ENCODE measurements at regions not wholly inside any gene's neighbourhood (a gene's known extent, or its start where the extent isn't known, plus 50 kb on each side); places are given as distances from the start of the nearest gene placed in this dataset.

DNA sequence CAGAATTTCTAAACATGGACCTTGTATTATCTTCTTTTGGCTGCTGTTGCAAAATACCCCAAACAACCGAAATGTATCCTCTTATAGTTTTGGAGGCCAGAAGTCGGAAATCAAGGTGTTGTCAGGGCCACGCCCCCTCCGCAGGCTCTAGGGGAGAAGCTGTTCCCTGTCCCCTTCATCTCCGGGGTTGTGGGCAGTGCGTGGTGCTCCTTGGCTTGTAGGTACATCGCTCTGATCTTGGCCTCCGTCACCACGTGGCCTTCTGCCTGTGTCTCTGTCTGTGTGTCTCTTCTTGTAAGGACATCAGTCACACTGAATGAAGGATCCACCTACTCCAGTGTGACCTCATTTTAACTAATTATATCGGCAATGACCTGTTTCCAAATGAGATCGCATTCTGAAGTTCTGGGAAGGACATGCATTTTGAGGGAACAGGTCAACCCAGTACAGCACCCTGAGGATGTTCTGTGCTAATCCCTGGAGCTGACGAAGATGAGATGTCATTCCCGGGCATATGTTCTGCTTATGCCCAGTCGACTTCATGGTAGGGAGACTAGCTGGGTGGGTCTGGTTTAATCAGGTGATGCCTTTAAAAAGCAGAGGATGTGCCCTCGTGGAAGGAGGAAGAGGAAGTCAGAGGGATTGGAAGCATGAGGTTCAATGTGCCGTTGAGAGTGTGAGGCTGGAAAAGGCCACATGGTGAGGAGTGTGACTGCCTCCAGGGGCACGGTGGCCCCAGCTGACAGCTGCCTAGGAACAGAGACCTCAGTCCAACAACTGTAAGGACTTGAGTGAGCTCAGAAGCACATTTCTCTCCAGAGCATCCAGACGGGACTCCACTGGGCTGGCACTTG is 531.1 kb downstream of the TBC1D22A start:
- H3K27me3 ChIP-seq (ENCODE audit: low read depth, low read length), result no peaks in the 10 kb centered on the region
- no peaks in the 10 kb centered on the region for H3K36me3 ChIP-seq (ENCODE audit: control insufficient read depth in 1 of 2, insufficient read depth in 2 of 2, low read length in 2 of 2)
- no peak overlapping the region for H3K27ac ChIP-seq (ENCODE audit: low read length)
- H3K4me1 ChIP-seq (ENCODE audit: control insufficient read depth in 1 of 2, insufficient read depth in 2 of 2, low read length in 2 of 2), result no peaks in the 10 kb centered on the region
- H3K4me3 ChIP-seq (ENCODE audit: low read depth in 1 of 2, low read length in 2 of 2), result no peak overlapping the region
- no peaks in the 10 kb centered on the region for H3K9me3 ChIP-seq (ENCODE audit: control insufficient read depth in 1 of 2, low read length in 2 of 2)

DNA sequence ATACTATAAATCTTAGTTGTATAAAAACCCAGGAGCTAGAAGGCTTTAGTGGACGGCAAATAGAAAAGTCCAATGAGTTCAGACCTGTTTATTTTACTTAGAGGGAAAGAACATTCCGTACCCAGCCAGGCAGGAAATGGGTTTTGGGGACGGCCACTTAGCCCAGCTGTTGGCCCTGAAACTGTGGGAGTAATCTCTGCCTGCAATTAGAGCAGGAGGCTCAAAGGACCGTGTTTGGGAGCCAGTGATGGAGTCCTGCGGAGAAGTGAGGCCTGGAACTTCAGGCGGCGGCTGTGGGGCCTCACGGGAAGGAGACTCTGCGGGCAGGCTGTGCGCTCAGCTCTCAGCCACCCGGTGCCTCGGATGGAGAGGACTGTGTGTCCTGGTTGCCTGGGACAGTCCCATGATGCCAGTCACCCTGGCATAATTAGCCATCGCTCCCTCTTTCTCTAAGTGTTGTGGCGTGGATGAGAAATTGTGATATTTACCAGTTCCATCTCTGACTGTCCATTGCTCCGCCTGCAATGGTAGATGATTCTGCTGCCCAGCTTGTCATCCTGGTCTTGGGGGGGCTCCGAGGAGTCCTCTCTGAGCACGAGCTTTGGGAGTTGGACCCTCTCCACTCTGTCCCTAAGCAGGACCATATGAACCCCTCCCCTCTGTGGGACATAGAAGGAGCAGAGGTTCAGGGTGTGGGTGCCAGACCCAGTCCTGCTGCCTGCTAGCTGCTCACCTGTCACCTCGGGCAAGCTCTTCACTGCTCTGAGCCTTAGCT is 530.3 kb downstream of the TBC1D22A start:
- Histone ChIP-seq H3K4me1 (ENCODE audit: control insufficient read depth in 1 of 2, insufficient read depth in 2 of 2, low read length in 2 of 2) (no peaks in the 10 kb centered on the region), H3K4me3 (ENCODE audit: low read depth in 1 of 2, low read length in 2 of 2) (no peak overlapping the region), H3K27me3 (ENCODE audit: low read depth, low read length) (no peaks in the 10 kb centered on the region), H3K27ac (ENCODE audit: low read length) (no peak overlapping the region), H3K9me3 (ENCODE audit: control insufficient read depth in 1 of 2, low read length in 2 of 2) (no peaks in the 10 kb centered on the region), H3K36me3 (ENCODE audit: control insufficient read depth in 1 of 2, insufficient read depth in 2 of 2, low read length in 2 of 2) (no peaks in the 10 kb centered on the region)

DNA sequence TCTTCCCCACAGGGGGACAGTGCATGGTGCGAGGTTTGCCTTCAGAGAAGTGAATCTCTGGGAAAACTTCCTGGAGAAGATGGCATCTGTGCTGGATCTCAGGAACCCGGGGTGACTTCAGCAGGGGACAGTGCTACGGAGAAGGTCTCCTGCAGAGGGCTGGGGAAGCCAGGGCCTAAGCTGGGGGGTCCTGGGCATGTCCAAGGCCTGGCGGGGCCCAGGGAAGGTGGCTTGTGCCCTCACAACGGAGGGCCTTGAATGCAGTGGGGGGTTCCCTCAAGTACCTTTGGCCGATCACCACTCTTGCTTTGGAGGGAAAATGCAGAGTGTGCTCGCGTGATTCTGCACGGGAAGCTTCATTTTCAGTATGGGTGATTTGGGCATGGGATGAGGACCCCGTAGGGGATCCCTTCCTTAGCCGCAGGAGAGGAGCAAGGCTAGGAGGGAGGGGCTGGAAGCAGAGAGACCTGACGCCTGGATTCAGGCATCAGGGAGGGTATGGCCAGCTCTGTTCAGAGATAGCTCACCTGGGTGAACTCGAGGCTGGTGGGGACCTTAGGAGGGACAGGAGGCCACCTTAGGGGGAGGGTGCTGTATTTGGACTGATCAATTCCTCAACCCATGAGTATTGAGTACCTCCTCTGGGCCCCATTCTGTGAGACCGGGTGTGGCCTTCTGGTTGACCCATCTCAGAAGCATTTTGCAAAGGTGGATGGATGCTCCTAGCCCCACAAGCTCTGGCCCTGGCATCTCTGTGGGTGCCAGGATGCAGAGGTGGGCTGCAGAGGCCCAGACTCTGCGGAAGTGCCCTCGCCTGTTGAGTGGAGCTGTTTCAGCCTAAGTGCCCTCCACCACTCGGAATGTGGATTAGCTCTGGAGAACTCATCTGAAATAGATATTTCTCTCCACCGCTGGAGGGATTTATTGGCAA is 529.4 kb downstream of the TBC1D22A start:
- Histone ChIP-seq H3K9me3 (ENCODE audit: control insufficient read depth in 1 of 2, low read length in 2 of 2) (no peaks in the 10 kb centered on the region), H3K4me1 (ENCODE audit: control insufficient read depth in 1 of 2, insufficient read depth in 2 of 2, low read length in 2 of 2) (no peaks in the 10 kb centered on the region), H3K36me3 (ENCODE audit: control insufficient read depth in 1 of 2, insufficient read depth in 2 of 2, low read length in 2 of 2) (no peaks in the 10 kb centered on the region), H3K4me3 (ENCODE audit: low read depth in 1 of 2, low read length in 2 of 2) (no peak overlapping the region), H3K27ac (ENCODE audit: low read length) (no peak overlapping the region), H3K27me3 (ENCODE audit: low read depth, low read length) (no peaks in the 10 kb centered on the region)

DNA sequence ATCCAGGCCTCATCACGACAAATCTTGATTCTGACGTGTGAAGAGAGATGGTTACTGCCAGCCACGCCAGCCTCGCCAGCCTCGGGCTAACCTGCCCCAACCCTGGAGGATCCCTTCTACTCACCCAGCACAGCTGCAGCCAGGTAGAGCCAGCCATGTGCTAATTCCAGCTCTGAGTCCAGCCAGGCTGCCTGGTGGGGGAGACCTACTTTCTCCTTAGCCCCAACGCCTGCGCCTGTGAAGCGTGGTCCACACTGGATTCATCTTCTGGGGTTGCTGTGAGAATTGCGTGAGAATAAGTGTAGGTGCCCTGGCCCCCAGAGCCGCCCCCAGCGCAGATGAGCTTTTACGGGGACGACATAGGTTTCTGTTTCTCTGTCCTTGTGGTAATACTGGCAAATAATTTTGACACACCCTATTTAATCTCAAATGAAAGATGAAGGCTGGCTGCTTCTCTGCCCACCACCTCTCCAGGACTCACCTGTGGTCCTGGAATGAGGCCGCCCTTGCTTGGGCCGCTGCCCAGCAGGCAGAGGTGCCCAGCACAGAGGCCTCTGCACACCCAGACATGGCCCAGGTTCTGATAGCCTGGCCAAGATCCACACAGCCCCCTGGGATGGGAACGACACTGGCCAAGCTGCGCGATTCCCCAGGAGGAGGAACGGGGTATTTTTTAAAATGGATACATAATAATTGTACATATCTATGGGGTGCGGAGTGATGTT is 528.4 kb downstream of the TBC1D22A start:
- H3K36me3 ChIP-seq (ENCODE audit: control insufficient read depth in 1 of 2, insufficient read depth in 2 of 2, low read length in 2 of 2), result no peaks in the 10 kb centered on the region
- no peak overlapping the region for H3K27ac ChIP-seq (ENCODE audit: low read length)

DNA sequence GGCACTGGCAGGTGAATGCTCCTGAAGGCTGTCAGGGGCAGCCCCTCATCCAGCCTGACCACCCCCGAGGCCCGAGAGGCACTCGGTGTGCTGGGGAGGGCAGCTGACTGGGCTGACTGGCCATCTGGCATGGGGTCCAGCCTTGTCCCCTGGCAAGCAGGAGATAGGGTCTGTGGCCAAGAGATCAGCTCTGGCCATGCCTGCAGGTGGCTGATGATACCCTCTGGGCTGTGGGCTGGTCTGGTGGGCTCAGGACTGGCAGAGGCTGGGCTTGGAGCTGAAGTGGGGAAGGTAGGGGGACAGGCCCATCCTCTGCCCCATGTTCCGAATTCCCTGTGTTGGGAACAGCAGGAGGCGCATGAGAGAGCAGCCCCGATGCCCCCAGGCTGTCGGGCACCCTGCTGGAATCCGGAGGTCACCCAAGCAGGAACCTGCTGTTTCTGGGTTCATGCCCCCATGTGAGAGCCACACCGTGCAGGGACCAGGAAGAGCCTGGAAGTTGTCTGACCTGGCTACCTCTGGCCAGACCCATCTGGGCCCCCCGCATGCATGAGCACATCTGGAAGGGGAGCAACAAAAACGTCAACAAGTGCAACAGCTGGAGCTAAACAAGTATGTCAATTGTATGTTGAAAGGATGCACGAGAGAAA is 527.0 kb downstream of the TBC1D22A start:
- no peaks in the 10 kb centered on the region for H3K4me1 ChIP-seq (ENCODE audit: control insufficient read depth in 1 of 2, insufficient read depth in 2 of 2, low read length in 2 of 2)
- no peaks in the 10 kb centered on the region for H3K27me3 ChIP-seq (ENCODE audit: low read depth, low read length)
- no peak overlapping the region for H3K27ac ChIP-seq (ENCODE audit: low read length)
- no peaks in the 10 kb centered on the region for H3K36me3 ChIP-seq (ENCODE audit: control insufficient read depth in 1 of 2, insufficient read depth in 2 of 2, low read length in 2 of 2)
- H3K9me3 ChIP-seq (ENCODE audit: control insufficient read depth in 1 of 2, low read length in 2 of 2), result no peaks in the 10 kb centered on the region
- no peak overlapping the region for H3K4me3 ChIP-seq (ENCODE audit: low read depth in 1 of 2, low read length in 2 of 2)

More for the DNA sequence above, 528.4 kb downstream of the TBC1D22A start:
- no peak overlapping the region for H3K4me3 ChIP-seq (ENCODE audit: low read depth in 1 of 2, low read length in 2 of 2)
- H3K27me3 ChIP-seq (ENCODE audit: low read depth, low read length), result no peaks in the 10 kb centered on the region
- H3K9me3 ChIP-seq (ENCODE audit: control insufficient read depth in 1 of 2, low read length in 2 of 2), result no peaks in the 10 kb centered on the region
- H3K4me1 ChIP-seq (ENCODE audit: control insufficient read depth in 1 of 2, insufficient read depth in 2 of 2, low read length in 2 of 2), result no peaks in the 10 kb centered on the region

DNA sequence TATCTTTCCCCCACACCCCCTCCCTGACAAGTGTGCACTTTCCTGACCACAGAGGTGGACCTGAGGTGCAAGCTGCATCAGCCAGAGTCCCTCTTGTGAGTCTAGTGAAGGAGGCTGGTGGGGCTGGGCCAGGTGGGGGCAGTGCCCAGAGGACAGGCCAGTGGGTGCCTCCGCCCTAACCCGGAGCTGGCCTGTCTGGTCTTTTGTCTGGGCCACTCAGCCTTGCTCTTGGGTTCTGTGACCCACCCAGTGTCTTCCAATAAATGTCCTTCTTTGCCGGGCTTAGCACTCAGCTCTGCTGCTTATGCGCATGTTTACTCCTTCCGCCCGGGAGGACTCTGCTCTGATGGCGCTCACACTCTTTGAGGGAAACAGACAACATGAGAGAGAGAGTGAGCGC is 526.2 kb downstream of the TBC1D22A start:
- Histone ChIP-seq H3K4me1 (ENCODE audit: control insufficient read depth in 1 of 2, insufficient read depth in 2 of 2, low read length in 2 of 2) (no peaks in the 10 kb centered on the region), H3K27ac (ENCODE audit: low read length) (no peak overlapping the region), H3K4me3 (ENCODE audit: low read depth in 1 of 2, low read length in 2 of 2) (no peak overlapping the region), H3K36me3 (ENCODE audit: control insufficient read depth in 1 of 2, insufficient read depth in 2 of 2, low read length in 2 of 2) (no peaks in the 10 kb centered on the region), H3K27me3 (ENCODE audit: low read depth, low read length) (no peaks in the 10 kb centered on the region), H3K9me3 (ENCODE audit: control insufficient read depth in 1 of 2, low read length in 2 of 2) (no peaks in the 10 kb centered on the region)

DNA sequence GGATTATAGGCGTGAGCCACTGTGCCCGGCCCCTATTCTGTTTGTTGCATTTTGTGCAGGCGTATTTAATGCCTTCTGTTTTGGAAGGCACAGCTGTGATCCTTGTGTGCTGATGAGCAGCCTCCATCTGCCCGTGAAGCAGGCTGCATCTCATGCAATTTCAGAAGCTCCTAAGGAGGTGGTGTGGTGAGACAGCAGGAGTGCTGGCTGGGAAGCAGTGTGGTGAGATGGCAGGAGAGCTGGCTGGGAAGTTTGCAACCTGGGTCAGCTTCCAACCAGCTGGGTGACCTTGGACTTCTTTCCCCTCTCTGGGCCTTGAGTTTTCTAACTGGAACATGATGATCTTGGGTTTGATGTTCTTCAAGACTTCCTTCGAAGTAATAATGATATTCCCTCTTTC is 525.1 kb downstream of the TBC1D22A start:
- H3K36me3 ChIP-seq (ENCODE audit: control insufficient read depth in 1 of 2, insufficient read depth in 2 of 2, low read length in 2 of 2), result no peaks in the 10 kb centered on the region
- H3K4me1 ChIP-seq (ENCODE audit: control insufficient read depth in 1 of 2, insufficient read depth in 2 of 2, low read length in 2 of 2), result no peaks in the 10 kb centered on the region
- H3K9me3 ChIP-seq (ENCODE audit: control insufficient read depth in 1 of 2, low read length in 2 of 2), result no peaks in the 10 kb centered on the region
- no peak overlapping the region for H3K27ac ChIP-seq (ENCODE audit: low read length)
- no peak overlapping the region for H3K4me3 ChIP-seq (ENCODE audit: low read depth in 1 of 2, low read length in 2 of 2)
- no peaks in the 10 kb centered on the region for H3K27me3 ChIP-seq (ENCODE audit: low read depth, low read length)

DNA sequence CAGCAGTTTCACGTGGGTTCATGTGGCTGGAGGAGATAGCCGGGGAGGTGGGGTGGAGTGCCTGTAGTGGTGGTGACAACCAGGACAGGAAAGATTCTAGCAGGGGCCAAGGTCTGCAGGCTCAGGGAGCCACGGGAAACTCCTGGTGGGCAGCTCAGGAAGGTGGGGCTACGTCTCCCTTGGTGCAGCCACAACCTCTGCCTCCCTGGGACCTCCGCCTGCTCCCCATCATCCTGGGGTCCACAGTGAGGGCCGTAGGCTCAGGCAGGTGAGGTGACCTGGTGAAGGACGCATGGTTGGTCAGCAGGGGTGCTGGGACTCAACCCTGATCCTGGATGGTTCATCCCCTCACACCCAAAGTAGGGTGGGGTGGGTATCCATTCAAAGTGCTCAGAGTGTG is 524.1 kb downstream of the TBC1D22A start:
- Histone ChIP-seq H3K9me3 (ENCODE audit: control insufficient read depth in 1 of 2, low read length in 2 of 2) (no peaks in the 10 kb centered on the region), H3K36me3 (ENCODE audit: control insufficient read depth in 1 of 2, insufficient read depth in 2 of 2, low read length in 2 of 2) (no peaks in the 10 kb centered on the region), H3K27ac (ENCODE audit: low read length) (no peak overlapping the region), H3K4me3 (ENCODE audit: low read depth in 1 of 2, low read length in 2 of 2) (no peak overlapping the region), H3K27me3 (ENCODE audit: low read depth, low read length) (no peaks in the 10 kb centered on the region), H3K4me1 (ENCODE audit: control insufficient read depth in 1 of 2, insufficient read depth in 2 of 2, low read length in 2 of 2) (no peaks in the 10 kb centered on the region)

DNA sequence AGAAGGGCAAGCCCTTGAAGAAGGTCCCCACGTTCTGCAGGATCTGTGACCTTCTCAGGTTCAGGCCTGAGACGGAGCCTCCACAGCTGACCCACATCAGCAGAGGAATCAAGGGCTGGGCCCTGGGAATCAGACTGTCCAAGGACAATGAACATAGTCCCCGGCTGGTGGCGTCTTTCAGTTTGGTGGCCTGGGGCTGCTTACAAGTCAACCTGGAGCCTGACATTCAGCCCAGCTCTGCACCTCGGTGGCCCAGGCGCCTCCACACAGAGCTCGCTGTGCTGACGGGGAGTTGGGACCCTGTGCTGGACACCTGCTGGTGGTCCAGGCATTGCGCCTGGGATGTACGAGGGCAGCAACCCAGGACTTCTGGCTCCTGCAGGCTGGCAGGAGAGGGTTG is 523.5 kb downstream of the TBC1D22A start:
- Histone ChIP-seq H3K27ac (ENCODE audit: low read length) (no peak overlapping the region), H3K27me3 (ENCODE audit: low read depth, low read length) (no peaks in the 10 kb centered on the region), H3K4me1 (ENCODE audit: control insufficient read depth in 1 of 2, insufficient read depth in 2 of 2, low read length in 2 of 2) (no peaks in the 10 kb centered on the region), H3K9me3 (ENCODE audit: control insufficient read depth in 1 of 2, low read length in 2 of 2) (no peaks in the 10 kb centered on the region), H3K36me3 (ENCODE audit: control insufficient read depth in 1 of 2, insufficient read depth in 2 of 2, low read length in 2 of 2) (no peaks in the 10 kb centered on the region), H3K4me3 (ENCODE audit: low read depth in 1 of 2, low read length in 2 of 2) (no peak overlapping the region)

DNA sequence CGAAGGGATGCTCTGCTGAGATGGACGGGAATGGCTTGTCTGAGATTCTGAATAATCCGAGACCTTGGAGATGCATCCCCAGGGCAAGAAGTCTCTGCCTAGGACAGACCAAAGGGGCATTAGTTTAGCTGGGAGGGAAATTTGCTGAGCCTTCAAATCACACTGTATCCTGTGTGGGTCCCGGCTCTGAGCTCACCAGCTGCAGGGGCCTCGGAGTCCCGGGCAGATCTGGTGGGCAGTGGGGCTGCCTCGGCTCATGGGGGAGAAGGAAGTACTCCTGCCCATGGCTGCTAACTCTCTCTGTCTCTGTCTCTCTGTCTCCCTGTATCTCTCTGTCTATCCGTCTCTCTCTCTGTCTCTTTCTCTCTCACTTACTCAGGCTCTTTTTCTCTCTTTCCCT is 522.4 kb downstream of the TBC1D22A start:
- no peak overlapping the region for H3K4me3 ChIP-seq (ENCODE audit: low read depth in 1 of 2, low read length in 2 of 2)
- no peaks in the 10 kb centered on the region for H3K9me3 ChIP-seq (ENCODE audit: control insufficient read depth in 1 of 2, low read length in 2 of 2)
- H3K27ac ChIP-seq (ENCODE audit: low read length), result no peak overlapping the region
- no peaks in the 10 kb centered on the region for H3K27me3 ChIP-seq (ENCODE audit: low read depth, low read length)
- H3K36me3 ChIP-seq (ENCODE audit: control insufficient read depth in 1 of 2, insufficient read depth in 2 of 2, low read length in 2 of 2), result no peaks in the 10 kb centered on the region
- no peaks in the 10 kb centered on the region for H3K4me1 ChIP-seq (ENCODE audit: control insufficient read depth in 1 of 2, insufficient read depth in 2 of 2, low read length in 2 of 2)

Data from muscle layer of duodenum (tissue), 2 donors.